Activated T-helper 1 cell treated with anti-CD3 and anti-CD28 coated beads, Interleukin-2, amount 50 U/mL, for 16 hours (primary cell): ENCODE measurements at regions not wholly inside any gene's neighbourhood (a gene's known extent, or its start where the extent isn't known, plus 50 kb on each side); places are given as distances from the start of the nearest gene placed in this dataset.
A peak's percentile ranks its signal among the peaks of the same experiment; 100 is the strongest.
"Not testable (repeated sequence)": the region's sequence is repeated elsewhere in the genome, so short reads cannot be mapped to it uniquely, and the experiment has no call there.

Experiments
- DNase-seq, 2 donors: peaks; one replicate each; pipeline ENCODE4 v3.0.0-alpha.2; 2020; ENCODE audit warnings: low read depth in 1 of 2, low spot score in 1 of 2

DNA sequence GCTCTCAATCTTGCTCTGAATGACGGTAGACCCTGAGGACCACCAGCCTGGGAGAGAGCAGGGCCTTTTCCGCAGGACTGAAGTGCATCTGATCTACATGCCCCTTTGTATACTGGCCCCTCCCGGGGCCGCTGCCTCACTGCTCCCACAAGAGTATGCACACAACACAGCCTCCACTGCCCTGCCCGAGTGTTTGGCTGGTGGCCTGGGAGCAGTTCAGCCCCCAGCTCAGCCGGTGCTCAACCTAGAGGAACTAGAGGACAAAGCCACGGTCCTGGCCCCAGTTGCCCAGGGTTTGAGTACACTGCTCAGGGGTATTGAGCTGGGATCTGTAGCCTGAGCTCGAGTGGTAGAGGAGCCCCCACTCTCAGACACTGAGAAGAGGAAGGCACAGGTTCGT lies 118.9 kb upstream of the CAB39 start:
- DNase-seq = no peak

- no peak for DNase-seq
These were observed 118.3 kb upstream of the CAB39 start for GRCh38 chr2:230594286-230594840.

GRCh38 chr2:230599853-230600252 lies 112.8 kb upstream of the CAB39 start:
- DNase-seq = no peak

DNA sequence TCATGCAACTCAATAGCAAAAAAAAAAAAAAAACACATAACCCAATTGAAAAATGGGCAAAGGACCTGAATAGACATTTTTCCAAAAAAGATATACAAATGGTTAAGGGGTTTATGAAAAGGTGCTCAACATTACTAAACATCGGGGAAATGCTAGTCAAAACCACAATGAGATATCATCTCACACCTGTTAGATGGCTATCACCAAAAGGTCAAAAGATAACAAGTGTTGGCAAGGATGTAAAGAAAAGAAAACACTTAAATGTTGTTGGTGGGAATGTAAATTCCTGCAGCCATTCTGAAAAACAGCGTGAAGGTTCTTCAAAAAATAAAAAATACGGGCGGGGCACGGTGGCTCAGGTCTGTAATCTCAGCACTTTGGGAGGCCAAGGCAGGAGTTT lies 112.4 kb upstream of the CAB39 start:
- DNase-seq = no peak

GRCh38 chr2:230600881-230601280 lies 111.8 kb upstream of the CAB39 start:
- DNase-seq = no peak

- no peak for DNase-seq
These were observed 111.1 kb upstream of the CAB39 start for GRCh38 chr2:230601510-230601909.

GRCh38 chr2:230602562-230603230 lies 109.9 kb upstream of the CAB39 start:
- DNase-seq = peak; percentile 20 to 39

GRCh38 chr2:230603317-230603716 lies 109.3 kb upstream of the CAB39 start:
- DNase-seq = not testable (repeated sequence)

DNA sequence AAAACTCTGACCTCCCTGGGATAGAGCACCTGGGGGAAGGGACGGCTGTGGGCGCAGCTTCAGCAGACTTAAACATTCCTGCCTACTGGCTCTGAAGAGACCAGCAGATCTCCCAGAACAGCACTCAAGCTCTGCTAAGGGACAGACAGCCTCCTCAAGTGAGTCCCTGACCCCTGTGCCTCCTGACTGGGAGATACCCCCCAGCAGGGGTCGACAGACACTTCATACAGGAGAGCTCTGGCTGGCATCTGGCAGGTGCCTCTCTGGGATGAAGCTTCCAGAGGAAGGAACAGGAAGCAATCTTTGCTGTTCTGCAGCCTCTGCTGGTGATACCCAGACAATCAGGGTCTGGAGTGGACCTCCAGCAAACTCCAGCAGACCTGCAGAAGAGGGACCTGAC lies 108.5 kb upstream of the CAB39 start:
- DNase-seq = not testable (repeated sequence)

DNA sequence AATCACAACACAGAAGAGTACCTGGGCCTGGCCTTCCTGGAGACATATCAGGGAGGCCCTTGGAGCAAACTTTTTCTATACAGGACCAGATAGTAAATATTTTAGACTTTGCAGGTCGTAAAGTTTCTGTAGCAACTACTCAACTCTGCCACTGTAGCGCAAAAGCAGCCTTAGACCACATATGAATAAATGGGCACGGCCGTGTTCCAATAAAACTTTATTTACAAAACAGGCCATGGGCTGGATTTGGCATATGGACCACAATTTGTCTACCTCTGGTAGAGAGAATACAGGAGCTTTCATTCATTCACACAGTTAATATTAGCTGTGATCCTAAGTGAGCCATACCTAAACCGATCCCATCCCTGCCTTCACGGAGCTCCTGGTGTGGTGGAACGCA lies 98.6 kb upstream of the CAB39 start:
- DNase-seq = no peak

GRCh38 chr2:230614913-230615332 lies 97.7 kb upstream of the CAB39 start:
- no peak for DNase-seq

DNA sequence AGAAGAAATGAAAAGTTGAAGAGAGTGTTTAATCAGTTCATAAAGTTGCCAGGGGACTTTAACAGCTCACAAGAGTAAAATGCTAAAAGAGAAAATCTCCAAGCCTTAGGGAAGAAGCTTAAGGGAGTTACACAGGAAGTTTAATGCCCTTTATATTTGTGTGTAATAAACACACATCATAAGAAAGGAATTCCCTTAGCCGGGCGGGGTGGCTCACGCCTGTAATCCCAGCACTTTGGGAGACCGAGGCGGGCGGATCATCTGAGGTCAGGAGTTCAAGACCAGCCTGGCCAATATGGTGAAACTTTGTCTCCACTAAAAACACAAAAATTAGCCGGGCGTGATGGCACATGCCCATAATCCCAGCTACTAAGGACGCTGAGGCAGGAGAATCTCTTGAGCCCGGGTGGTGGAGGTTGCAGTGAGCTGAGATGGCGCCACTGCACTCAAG lies 95.4 kb upstream of the CAB39 start:
- not testable (repeated sequence) for DNase-seq

DNA sequence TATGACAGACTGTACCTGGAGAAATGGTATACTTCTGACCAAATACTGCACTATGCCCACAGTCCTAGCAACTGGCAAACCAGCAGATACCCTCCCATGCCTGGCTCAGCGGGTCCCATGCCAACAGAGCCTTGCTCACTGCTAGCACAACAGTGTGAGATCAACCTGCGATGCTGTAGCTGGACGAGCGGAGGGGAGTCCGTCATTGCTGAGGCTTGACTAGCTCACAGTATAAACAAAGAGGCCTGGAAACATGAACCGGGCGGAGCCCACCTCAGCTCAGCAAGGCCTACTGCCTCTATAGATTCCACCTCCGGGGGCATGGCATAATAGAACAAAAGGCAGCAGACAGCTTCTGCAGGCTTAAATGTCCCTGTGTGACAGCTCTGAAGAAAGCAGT lies 93.2 kb upstream of the CAB39 start:
- no peak for DNase-seq

DNA sequence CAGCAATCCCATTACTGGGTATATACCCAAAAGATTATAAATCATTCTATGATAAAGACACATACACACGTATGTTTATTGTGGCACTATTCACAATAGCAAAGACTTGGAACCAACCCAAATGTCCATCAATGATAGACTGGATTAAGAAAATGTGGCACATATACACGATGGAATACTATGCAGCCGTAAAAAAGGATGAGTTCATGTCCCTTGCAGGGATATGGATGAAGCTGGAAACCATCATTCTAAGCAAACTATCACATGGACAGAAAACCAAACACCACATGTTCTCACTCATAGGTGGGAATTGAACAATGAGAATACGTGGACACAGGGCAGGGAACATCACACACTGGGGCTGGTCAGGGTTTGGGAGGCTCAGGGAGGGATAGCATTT lies 87.4 kb upstream of the CAB39 start:
- not testable (repeated sequence) for DNase-seq

DNA sequence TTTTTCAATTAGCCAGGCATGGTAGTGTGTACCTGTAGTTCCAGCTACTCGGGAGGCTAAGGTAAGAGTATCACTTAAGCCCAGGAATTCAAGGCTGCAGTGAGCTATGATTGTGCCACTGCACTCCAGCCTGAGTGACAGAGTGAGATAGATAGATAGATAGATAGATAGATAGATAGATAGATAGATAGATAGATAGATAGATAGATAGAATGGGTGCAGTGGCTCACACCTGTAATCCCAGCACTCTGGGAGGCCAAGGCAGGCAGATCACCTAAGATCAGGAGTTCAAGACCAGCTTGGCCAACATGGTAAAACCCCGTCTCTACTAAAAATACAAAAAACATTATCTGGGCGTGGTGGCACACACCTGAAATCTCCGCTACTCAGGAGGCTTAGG lies 85.6 kb upstream of the CAB39 start:
- DNase-seq = not testable (repeated sequence)

GRCh38 chr2:230627806-230628724 lies 84.6 kb upstream of the CAB39 start:
- DNase-seq = no peak

- DNase-seq = no peak
These were observed 81.2 kb upstream of the CAB39 start for GRCh38 chr2:230631470-230631869.

GRCh38 chr2:230634146-230634545 lies 78.5 kb upstream of the CAB39 start:
- no peak for DNase-seq

DNA sequence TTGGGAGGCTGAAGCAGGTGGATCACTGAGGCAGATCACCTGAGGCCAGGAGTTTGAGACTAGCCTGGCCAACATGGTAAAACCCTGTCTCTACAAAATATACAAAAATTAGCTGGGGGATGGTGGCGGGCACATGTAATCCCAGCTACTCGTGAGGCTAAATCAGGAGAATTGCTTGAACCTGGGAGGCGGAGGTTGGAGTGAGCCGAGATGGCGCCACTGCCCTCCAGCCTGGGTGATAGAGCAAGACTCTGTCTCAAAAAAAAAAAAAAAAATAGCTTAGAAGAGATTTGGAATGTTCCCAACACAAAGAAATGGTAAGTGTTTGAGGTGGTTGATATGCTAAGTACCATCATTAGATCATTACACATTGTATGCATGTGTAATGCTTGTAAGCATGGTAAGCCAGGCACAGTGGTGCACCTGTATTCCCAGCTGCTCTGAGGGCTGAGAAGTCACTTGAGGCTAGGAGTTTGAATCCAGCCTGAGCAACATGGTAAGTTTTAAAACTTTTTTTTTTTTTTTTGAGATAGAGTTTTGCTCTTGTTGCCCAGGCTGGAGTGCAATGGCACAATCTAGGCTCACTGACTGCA lies 77.8 kb upstream of the CAB39 start:
- not testable (repeated sequence) for DNase-seq

DNA sequence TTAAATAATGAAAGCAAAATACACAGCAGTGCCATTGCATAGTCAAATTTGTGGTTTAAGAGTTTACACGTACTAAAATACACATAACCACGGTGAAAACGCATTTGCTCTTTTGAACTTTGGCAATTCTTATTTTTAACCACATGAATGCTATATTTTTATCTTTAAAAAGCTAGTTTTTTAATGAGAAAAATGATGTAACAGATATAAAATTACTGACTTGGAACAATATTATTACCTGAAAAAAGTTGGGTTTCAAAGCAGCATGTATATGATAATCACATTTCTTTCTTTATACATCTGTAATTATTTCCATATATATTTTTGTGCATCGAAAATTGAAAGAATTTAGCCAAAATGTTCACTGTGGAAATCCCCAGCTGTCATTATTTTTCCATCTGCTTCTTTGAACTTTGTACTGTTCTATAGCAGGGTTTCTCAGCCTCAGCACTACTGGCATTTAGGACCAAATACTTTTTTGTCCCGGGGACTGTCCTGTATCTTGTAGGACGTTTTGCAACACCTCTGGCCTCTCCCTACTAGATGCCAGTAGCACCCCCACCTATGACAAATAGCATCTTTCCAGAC lies 75.9 kb upstream of the CAB39 start:
- DNase-seq = no peak

GRCh38 chr2:230637486-230637885 lies 75.2 kb upstream of the CAB39 start:
- DNase-seq = not testable (repeated sequence)
